K562 (cell line): ENCODE measurements at regions not wholly inside any gene's neighbourhood (a gene's known extent, or its start where the extent isn't known, plus 50 kb on each side); places are given as distances from the start of the nearest gene placed in this dataset.

Experiments
- ATAC-seq: fragments of 200-7000 bp; cut with Tn5 transposase; 3 replicates; pipeline ENCODE4 v1.9.1; 2020; ENCODE audit warnings: moderate library complexity
- BruUV-seq: library from RNA; stranded (reverse); fragments of 400-500 nt; replicated peaks from 2 replicates; lab custom pipeline; 2021; lab: Mats Ljungman, UMichigan
- CTCF ChIA-PET: fragments of 300-600 bp; formaldehyde crosslinking; extraction: SDS; loops from one replicate; lab custom pipeline; 2021; ENCODE audit warnings: low intra/inter-chr PET ratio; lab: Yijun Ruan, JAX
- POLR2A ChIA-PET: fragments of 300-600, 350-650 bp; sonication (Branson Sonifier 250); formaldehyde crosslinking; extraction: SDS; loops from one replicate; lab custom pipeline; 2021; ENCODE audit warnings: antibody characterized with exemption, inconsistent platforms; lab: Yijun Ruan, JAX
- DNase-seq, 4 experiments: peaks; one replicate each; pipeline versions ENCODE4 v3.0.0 to v3.0.0-alpha.2; 2011 to 2018; ENCODE audit warnings: low spot score in 3 of 4, mixed read lengths in 3 of 4; ENCODE audit errors: extremely low read depth in 1 of 4
- FAIRE-seq: peaks from 2 replicates; lab custom pipeline; 2011; peaks lifted over from hg19 to GRCh38; lab: Jason Lieb, UNC
- H2AFZ ChIP-seq: 2 replicates; pipeline ENCODE4 v1.6.0; 2011; ENCODE audit warnings: low read depth, low read length, control low read depth, inconsistent platforms
- H3K27ac ChIP-seq: fragments of 200-600 bp; 3 replicates; pipeline ENCODE4 v1.8.0; 2011; ENCODE audit warnings: low read depth, mild to moderate bottlenecking, control low read depth, inconsistent platforms, low read length, moderate library complexity, mixed read lengths; ENCODE audit errors: extremely low read depth
- H3K27me3 ChIP-seq, 2 experiments: fragments of 300-600 bp in 1 of 2; 2 replicates in 1 of 2; 3 replicates in 1 of 2; pipeline versions ENCODE4 v1.6.0 to v1.8.0; 2011; ENCODE audit warnings: inconsistent platforms in 2 of 2, low read length in 2 of 2, mild to moderate bottlenecking in 1 of 2, mixed read lengths in 1 of 2, moderate library complexity in 1 of 2; ENCODE audit not compliant: control insufficient read depth in 2 of 2, insufficient read depth in 2 of 2
- H3K36me3 ChIP-seq: fragments of 300-600 bp; 3 replicates; pipeline ENCODE4 v1.8.0; 2011; ENCODE audit warnings: mild to moderate bottlenecking, low read length, inconsistent platforms; ENCODE audit not compliant: control insufficient read depth, insufficient read depth
- H3K4me1 ChIP-seq, 2 experiments: fragments of 200-600 bp in 1 of 2; replicated peaks in 1 of 2; 2 replicates in 1 of 2; 3 replicates in 1 of 2; pipeline versions ENCODE4 v1.5.1 to v1.8.0; 2011; ENCODE audit warnings: inconsistent platforms in 2 of 2, low read length in 2 of 2, mild to moderate bottlenecking in 1 of 2, mixed read lengths in 1 of 2, moderate library complexity in 1 of 2; ENCODE audit not compliant: control insufficient read depth in 2 of 2, insufficient read depth in 2 of 2
- H3K4me2 ChIP-seq: 2 replicates; pipeline ENCODE4 v1.6.1; 2011; ENCODE audit warnings: low read length, control low read depth, inconsistent platforms, mixed read lengths; ENCODE audit not compliant: insufficient read depth
- H3K4me3 ChIP-seq: fragments of 200-600 bp; sonication (generic), shearing (Covaris generic); 2 replicates; pipeline ENCODE4 v1.5.1; 2016; ENCODE audit warnings: control low read depth, inconsistent platforms
- H3K79me2 ChIP-seq: fragments of 200-600 bp; 3 replicates; pipeline ENCODE4 v1.8.0; 2011; ENCODE audit warnings: low read length, inconsistent platforms; ENCODE audit not compliant: control insufficient read depth, insufficient read depth
- H3K9ac ChIP-seq, 2 experiments: 2 replicates each; pipeline versions ENCODE4 v1.6.0 to v1.6.1; 2011; ENCODE audit warnings: low read depth in 2 of 2, low read length in 2 of 2, control low read depth in 1 of 2, inconsistent platforms in 1 of 2, mild to moderate bottlenecking in 1 of 2, mixed read lengths in 1 of 2; ENCODE audit not compliant: insufficient read depth in 1 of 2
- H3K9me1 ChIP-seq: one replicate; pipeline ENCODE4 v1.6.0; 2011; ENCODE audit warnings: inconsistent platforms, mild to moderate bottlenecking, low read length, moderate library complexity; ENCODE audit not compliant: control insufficient read depth, insufficient read depth
- H3K9me3 ChIP-seq: replicated peaks from 2 replicates; pipeline ENCODE4 v1.5.1; 2011; ENCODE audit warnings: low read depth, low read length, inconsistent platforms; ENCODE audit not compliant: control insufficient read depth, insufficient read depth
- H4K20me1 ChIP-seq: replicated peaks from 2 replicates; pipeline ENCODE4 v1.6.1; 2011; ENCODE audit warnings: low read length, inconsistent platforms, mixed read lengths; ENCODE audit not compliant: control insufficient read depth, insufficient read depth
- ARNT ChIP-seq, 2 experiments: fragments of 450-650 bp; IDR thresholded peaks; 2 replicates each; pipeline ENCODE4 v1.6.1; 2016; ENCODE audit warnings: mild to moderate bottlenecking in 1 of 2
- BHLHE40 ChIP-seq: IDR thresholded peaks from 2 replicates; pipeline ENCODE4 v1.6.1; 2011; ENCODE audit warnings: low read length, improper control_type of control experiment
- DACH1 ChIP-seq: fragments of 450-650 bp; IDR thresholded peaks from 2 replicates; pipeline ENCODE4 v1.6.1; 2018; ENCODE audit not compliant: partially characterized antibody
- ESRRB ChIP-seq: fragments of 250-450 bp; sonication (Bioruptor Pico); IDR thresholded peaks from 2 replicates; pipeline ENCODE4 v1.5.0; 2020; ENCODE audit warnings: mild to moderate bottlenecking, moderate library complexity, borderline replicate concordance
- HNRNPLL ChIP-seq: fragments of 200-400 bp; formaldehyde crosslinking; IDR thresholded peaks from 2 replicates; pipeline ENCODE4 v1.6.1; 2017; ENCODE audit warnings: low read length, low read depth, mild to moderate bottlenecking; ENCODE audit not compliant: poor library complexity, severe bottlenecking
- NCOA4 ChIP-seq: fragments of 450-650 bp; IDR thresholded peaks from 2 replicates; pipeline ENCODE4 v1.6.1; 2018; ENCODE audit warnings: mild to moderate bottlenecking; ENCODE audit not compliant: partially characterized antibody
- NCOA6 ChIP-seq: fragments of 450-650 bp; IDR thresholded peaks from 2 replicates; pipeline ENCODE4 v1.6.1; 2017; ENCODE audit warnings: mild to moderate bottlenecking
- POLR2A ChIP-seq: fragments of 450-650 bp; conservative IDR thresholded peaks from 2 replicates; pipeline ENCODE4 v1.6.1; 2016
- ZNF140 ChIP-seq: fragments of 250-450 bp; sonication (Bioruptor Pico); IDR thresholded peaks from 2 replicates; pipeline ENCODE4 v1.8.0; 2021; ENCODE audit warnings: moderate library complexity, mild to moderate bottlenecking, inconsistent platforms
- ZNF512 ChIP-seq: IDR thresholded peaks from 2 replicates; pipeline ENCODE4 v1.6.1; 2016; ENCODE audit warnings: missing genetic modification characterization, missing compliant biosample characterization
- ZNF583 ChIP-seq: fragments of 250-450 bp; sonication (Bioruptor Pico); IDR thresholded peaks from 2 replicates; pipeline ENCODE4 v1.4.0; 2020
- ZNF75A ChIP-seq: fragments of 450-650 bp; formaldehyde crosslinking; IDR thresholded peaks from 2 replicates; pipeline ENCODE4 v1.4.0; 2020; ENCODE audit warnings: mild to moderate bottlenecking
- WGBS: fragments of 100-300 bp; shearing (Covaris generic); methylation state at CpG from one replicate; pipeline ENCODE4 v1.1.6; 2016; ENCODE audit warnings: low coverage, mixed read lengths; ENCODE audit not compliant: insufficient coverage; ENCODE audit errors: missing lambda C conversion rate; 5-methylcytosine and 5-hydroxymethylcytosine counted together
- in situ Hi-C: fragments of 300-500 bp; cut with MboI; formaldehyde crosslinking; loops from 4 replicates; pipeline ENCODE4 v1.15.0; 2018; ENCODE audit warnings: inconsistent platforms, mixed read lengths
- intact Hi-C: fragments of 100-400 bp; cut with micrococcal nuclease; formaldehyde crosslinking; loops from 2 replicates; pipeline ENCODE4 v1.14.2; 2022
- TF ChIP-seq, protein P1 (sequence below): sonication (generic); formaldehyde crosslinking; IDR thresholded peaks from 2 replicates; pipeline ENCODE4 v1.5.0; 2020; ENCODE audit warnings: missing genetic modification reagents
- TF ChIP-seq, protein P2 (sequence below): fragments of 450-650 bp; IDR thresholded peaks from 2 replicates; pipeline ENCODE4 v1.6.1; 2016; ENCODE audit warnings: low read depth

DNA sequence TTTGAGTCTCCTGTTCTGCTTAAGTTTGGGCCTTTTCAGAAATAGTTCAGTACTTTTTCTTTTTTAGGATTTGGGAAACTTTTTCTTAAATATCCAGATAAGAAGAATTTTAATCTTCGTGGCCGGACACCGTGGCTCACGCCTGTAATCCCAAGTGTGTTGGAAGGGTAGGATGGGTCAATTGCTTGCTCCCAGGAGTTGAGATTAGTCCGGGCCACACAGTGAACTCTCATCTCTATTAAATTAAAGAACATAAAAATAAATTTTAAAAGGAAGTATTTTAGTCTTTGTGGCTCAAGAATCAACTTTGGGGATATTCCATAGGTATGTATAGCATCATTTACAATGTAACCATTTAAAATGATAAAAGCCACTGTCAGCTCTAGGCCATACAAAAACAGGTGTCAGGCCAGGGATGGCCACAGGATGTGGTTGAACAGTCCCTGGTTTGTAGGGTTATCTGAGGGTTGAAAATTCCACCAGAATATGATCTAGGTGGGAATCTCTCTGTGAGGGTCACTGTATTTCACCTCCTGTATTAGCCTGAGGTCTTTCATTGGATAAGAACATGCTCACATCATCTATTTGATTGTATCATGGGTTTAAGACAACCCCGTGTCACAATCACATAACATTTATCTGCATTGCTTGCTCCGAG lies 115.6 kb downstream of the GGTLC2 start:
- intact Hi-C loops (no loop called here), in situ Hi-C loops (no loop called here)
- Histone ChIP-seq H3K4me3 (no peak overlapping the region), H3K27ac (no peak overlapping the region), H4K20me1 (peaks cover 27% of the 10 kb centered on the region), H3K36me3 (no peaks in the 10 kb centered on the region), H2AFZ (no peak overlapping the region), H3K27me3 (peaks cover 15 to 24% of the 10 kb centered on the region in 2 experiments), H3K4me2 (no peak overlapping the region), H3K79me2 (no peaks in the 10 kb centered on the region), H3K9me3 (no peaks in the 10 kb centered on the region), H3K9me1 (no peaks in the 10 kb centered on the region), H3K4me1 (no peaks in the 10 kb centered on the region), H3K9ac (no peak overlapping the region)
- WGBS = 1% methylated on average over 7 of the region's 7 CpGs
- ATAC-seq (no peak), FAIRE-seq (no peak), DNase-seq (peak in 2 of 4 experiments; percentile 43 to 48)
- BruUV-seq = no TSS peak
- ChIA-PET CTCF (no interaction called here), POLR2A (interaction anchor here (0.6 to 1.1 kb wide), 2 partner anchors 9 to 60 kb away, joined by 3 read pairs; no protein-coding TSS in a partner anchor)
- no peak for TF ChIP-seq ARNT (IDR thresholded peaks at IDR 0.05)
- no peak for TF ChIP-seq NCOA6
- TF ChIP-seq POLR2A = no peak
- TF ChIP-seq, protein P1, sequence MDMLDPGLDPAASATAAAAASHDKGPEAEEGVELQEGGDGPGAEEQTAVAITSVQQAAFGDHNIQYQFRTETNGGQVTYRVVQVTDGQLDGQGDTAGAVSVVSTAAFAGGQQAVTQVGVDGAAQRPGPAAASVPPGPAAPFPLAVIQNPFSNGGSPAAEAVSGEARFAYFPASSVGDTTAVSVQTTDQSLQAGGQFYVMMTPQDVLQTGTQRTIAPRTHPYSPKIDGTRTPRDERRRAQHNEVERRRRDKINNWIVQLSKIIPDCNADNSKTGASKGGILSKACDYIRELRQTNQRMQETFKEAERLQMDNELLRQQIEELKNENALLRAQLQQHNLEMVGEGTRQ (CRISPR knock-in tag) = peak; percentile 28
- TF ChIP-seq HNRNPLL = no peak
- no peak for TF ChIP-seq DACH1
- TF ChIP-seq ZNF75A = 0 out of 2 replicates have a peak, but pooled peaks have one; percentile 63
- TF ChIP-seq NCOA4 = no peak
- no peak for TF ChIP-seq ESRRB (CRISPR knock-in tag)
- no peak for TF ChIP-seq BHLHE40
- TF ChIP-seq ZNF512 (tag) = no peak
- TF ChIP-seq ZNF140 (CRISPR knock-in tag) = no peak
- TF ChIP-seq, protein P2, sequence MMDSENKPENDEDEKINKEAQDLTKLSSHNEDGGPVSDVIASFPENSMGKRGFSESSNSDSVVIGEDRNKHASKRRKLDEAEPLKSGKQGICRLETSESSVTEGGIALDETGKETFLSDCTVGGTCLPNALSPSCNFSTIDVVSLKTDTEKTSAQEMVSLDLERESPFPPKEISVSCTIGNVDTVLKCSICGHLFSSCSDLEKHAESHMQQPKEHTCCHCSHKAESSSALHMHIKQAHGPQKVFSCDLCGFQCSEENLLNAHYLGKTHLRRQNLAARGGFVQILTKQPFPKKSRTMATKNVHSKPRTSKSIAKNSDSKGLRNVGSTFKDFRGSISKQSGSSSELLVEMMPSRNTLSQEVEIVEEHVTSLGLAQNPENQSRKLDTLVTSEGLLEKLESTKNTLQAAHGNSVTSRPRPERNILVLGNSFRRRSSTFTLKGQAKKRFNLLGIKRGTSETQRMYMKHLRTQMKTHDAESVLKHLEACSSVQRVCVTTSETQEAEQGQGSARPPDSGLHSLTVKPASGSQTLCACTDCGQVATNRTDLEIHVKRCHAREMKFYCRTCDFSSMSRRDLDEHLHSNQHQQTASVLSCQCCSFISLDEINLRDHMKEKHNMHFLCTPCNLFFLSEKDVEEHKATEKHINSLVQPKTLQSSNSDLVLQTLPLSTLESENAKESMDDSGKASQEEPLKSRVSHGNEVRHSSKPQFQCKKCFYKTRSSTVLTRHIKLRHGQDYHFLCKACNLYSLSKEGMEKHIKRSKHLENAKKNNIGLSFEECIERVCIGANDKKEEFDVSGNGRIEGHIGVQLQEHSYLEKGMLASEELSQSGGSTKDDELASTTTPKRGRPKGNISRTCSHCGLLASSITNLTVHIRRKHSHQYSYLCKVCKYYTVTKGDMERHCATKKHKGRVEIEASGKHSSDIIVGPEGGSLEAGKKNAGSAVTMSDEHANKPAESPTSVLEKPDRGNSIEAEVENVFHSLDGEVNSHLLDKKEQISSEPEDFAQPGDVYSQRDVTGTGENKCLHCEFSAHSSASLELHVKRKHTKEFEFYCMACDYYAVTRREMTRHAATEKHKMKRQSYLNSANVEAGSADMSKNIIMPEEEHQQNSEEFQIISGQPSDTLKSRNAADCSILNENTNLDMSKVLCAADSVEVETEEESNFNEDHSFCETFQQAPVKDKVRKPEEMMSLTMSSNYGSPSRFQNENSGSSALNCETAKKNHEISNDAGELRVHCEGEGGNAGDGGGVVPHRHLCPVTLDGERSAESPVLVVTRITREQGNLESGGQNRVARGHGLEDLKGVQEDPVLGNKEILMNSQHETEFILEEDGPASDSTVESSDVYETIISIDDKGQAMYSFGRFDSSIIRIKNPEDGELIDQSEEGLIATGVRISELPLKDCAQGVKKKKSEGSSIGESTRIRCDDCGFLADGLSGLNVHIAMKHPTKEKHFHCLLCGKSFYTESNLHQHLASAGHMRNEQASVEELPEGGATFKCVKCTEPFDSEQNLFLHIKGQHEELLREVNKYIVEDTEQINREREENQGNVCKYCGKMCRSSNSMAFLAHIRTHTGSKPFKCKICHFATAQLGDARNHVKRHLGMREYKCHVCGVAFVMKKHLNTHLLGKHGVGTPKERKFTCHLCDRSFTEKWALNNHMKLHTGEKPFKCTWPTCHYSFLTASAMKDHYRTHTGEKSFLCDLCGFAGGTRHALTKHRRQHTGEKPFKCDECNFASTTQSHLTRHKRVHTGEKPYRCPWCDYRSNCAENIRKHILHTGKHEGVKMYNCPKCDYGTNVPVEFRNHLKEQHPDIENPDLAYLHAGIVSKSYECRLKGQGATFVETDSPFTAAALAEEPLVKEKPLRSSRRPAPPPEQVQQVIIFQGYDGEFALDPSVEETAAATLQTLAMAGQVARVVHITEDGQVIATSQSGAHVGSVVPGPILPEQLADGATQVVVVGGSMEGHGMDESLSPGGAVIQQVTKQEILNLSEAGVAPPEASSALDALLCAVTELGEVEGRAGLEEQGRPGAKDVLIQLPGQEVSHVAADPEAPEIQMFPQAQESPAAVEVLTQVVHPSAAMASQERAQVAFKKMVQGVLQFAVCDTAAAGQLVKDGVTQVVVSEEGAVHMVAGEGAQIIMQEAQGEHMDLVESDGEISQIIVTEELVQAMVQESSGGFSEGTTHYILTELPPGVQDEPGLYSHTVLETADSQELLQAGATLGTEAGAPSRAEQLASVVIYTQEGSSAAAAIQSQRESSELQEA = no peak
- TF ChIP-seq ZNF583 (CRISPR knock-in tag) = no peak
